ENCODE measurements at regions not wholly inside any gene's neighbourhood (a gene's known extent, or its start where the extent isn't known, plus 50 kb on each side); places are given as distances from the start of the nearest gene placed in this dataset.

GRCh38 chr16:52597073-52597771, 50.3 kb upstream of the TOX3 start:
- peaks cover 10% of the 10 kb centered on the region; the same call in 1 of the 2 replicates for H3K9me3 ChIP-seq (ENCODE audit: insufficient read depth, low read depth, low read length)
- H3K9me2 ChIP-seq (replicated peaks; ENCODE audit: low read depth, low read length), result no peaks in the 10 kb centered on the region
- H3F3A ChIP-seq (ENCODE audit: low read depth), result no peaks in the 10 kb centered on the region
- H3K36me3 ChIP-seq (ENCODE audit: insufficient read depth, low read length), result no peaks in the 10 kb centered on the region
- no peak overlapping the region for H3K9ac ChIP-seq (ENCODE audit: low read depth, low read length, poor library complexity, severe bottlenecking)
- no peak overlapping the region for H2AFZ ChIP-seq (ENCODE audit: low read length)
- no peaks in the 10 kb centered on the region for H3K79me2 ChIP-seq (ENCODE audit: insufficient read depth, low read length)
- TF ChIP-seq CTCF (conservative IDR thresholded peaks at IDR 0.05; ENCODE audit: low read length) (no peak), EZH2phosphoT487 (IDR thresholded peaks at IDR 0.05; ENCODE audit: borderline replicate concordance) (no peak)
- no peaks in the 10 kb centered on the region for H3K27me3 ChIP-seq (ENCODE audit: insufficient read depth, low read length, poor library complexity, severe bottlenecking)
- H4K20me1 ChIP-seq (ENCODE audit: insufficient read depth, low read length, poor library complexity, severe bottlenecking), result no peaks in the 10 kb centered on the region
- no peak overlapping the region for H3K4me2 ChIP-seq (ENCODE audit: low read depth, low read length, poor library complexity, severe bottlenecking)
- no peaks in the 10 kb centered on the region for H3K4me1 ChIP-seq (ENCODE audit: insufficient read depth, low read length, poor library complexity, severe bottlenecking)
- no peak overlapping the region for H3K4me3 ChIP-seq (ENCODE audit: low read length, poor library complexity, severe bottlenecking)

Measured in Loucy (cell line).